Left lung (tissue), 4 donors: ENCODE measurements at regions not wholly inside any gene's neighbourhood (a gene's known extent, or its start where the extent isn't known, plus 50 kb on each side); places are given as distances from the start of the nearest gene placed in this dataset.

Source experiments
- ATAC-seq: fragments of 200-7000 bp; cut with Tn5 transposase; one replicate; pipeline ENCODE4 v1.9.1; 2020; ENCODE audit warnings: moderate library complexity
- DNase-seq, 4 donors: peaks; one replicate each; pipeline ENCODE4 v3.0.0-alpha.2; 2013 to 2020
- H3K27ac ChIP-seq, 2 donors: fragments of 200-600 bp; sonication (generic) in 1 of 2; one replicate each; pipeline versions ENCODE4 v1.5.0 to v1.8.0; 2020 to 2021
- H3K27me3 ChIP-seq, 2 donors: fragments of 200-600 bp; sonication (generic) in 1 of 2; one replicate each; pipeline versions ENCODE4 v1.5.0 to v1.8.0; 2020 to 2021
- H3K36me3 ChIP-seq, 2 donors: fragments of 200-600 bp; sonication (generic) in 1 of 2; one replicate each; pipeline versions ENCODE4 v1.5.0 to v1.8.0; 2020 to 2021
- H3K4me1 ChIP-seq, 2 donors: fragments of 200-600 bp; one replicate each; pipeline ENCODE4 v1.8.0; 2021
- H3K4me3 ChIP-seq, 2 donors: fragments of 200-600 bp; sonication (generic) in 1 of 2; one replicate each; pipeline versions ENCODE4 v1.5.0 to v1.8.0; 2020 to 2021; ENCODE audit warnings: mild to moderate bottlenecking in 1 of 2
- H3K9me3 ChIP-seq, 2 donors: fragments of 200-600 bp; sonication (generic) in 1 of 2; one replicate each; pipeline versions ENCODE4 v1.5.0 to v1.8.0; 2020 to 2021
- CTCF ChIP-seq, 2 donors: fragments of 200-600 bp; sonication (generic) in 1 of 2; IDR thresholded peaks; one replicate each; pipeline versions ENCODE4 v1.5.0 to v1.8.0; 2021; ENCODE audit warnings: antibody characterized with exemption in 2 of 2
- intact Hi-C, 2 donors: fragments of 100-400 bp; cut with DNase I; formaldehyde crosslinking; loops; one replicate each; pipeline versions ENCODE4 v1.11.2 to v1.14.2; 2022
- donor health status: DM: no; HTN: yes; CAD: no.
- donor health status: DM: no; HTN: no; CAD: no.

GRCh38 chr6:141726248-141726647 is 406.5 kb upstream of the GJE1 start:
- Histone ChIP-seq H3K4me3 (no peak overlapping the region), H3K27me3 (no peaks in the 10 kb centered on the region), H3K9me3 (no peaks in the 10 kb centered on the region), H3K36me3 (no peaks in the 10 kb centered on the region), H3K27ac (no peak overlapping the region), H3K4me1 (no peaks in the 10 kb centered on the region)
- intact Hi-C loops, result no loop called here
- TF ChIP-seq CTCF (IDR thresholded peaks at IDR 0.05), result no peak
- DNase-seq (no peak), ATAC-seq (no peak)

GRCh38 chr6:141724731-141725130 is 408.0 kb upstream of the GJE1 start:
- DNase-seq (no peak), ATAC-seq (no peak)
- Histone ChIP-seq H3K4me1 (no peaks in the 10 kb centered on the region), H3K4me3 (no peak overlapping the region), H3K36me3 (no peaks in the 10 kb centered on the region), H3K27ac (no peak overlapping the region), H3K27me3 (no peaks in the 10 kb centered on the region), H3K9me3 (no peaks in the 10 kb centered on the region)
- no peak for TF ChIP-seq CTCF (IDR thresholded peaks at IDR 0.05)
- intact Hi-C loops, result no loop called here

GRCh38 chr6:141719476-141719875 is 413.2 kb upstream of the GJE1 start:
- Histone ChIP-seq H3K4me1 (no peaks in the 10 kb centered on the region), H3K9me3 (no peaks in the 10 kb centered on the region), H3K27me3 (no peaks in the 10 kb centered on the region), H3K27ac (no peak overlapping the region), H3K4me3 (no peak overlapping the region), H3K36me3 (no peaks in the 10 kb centered on the region)
- intact Hi-C loops, result no loop called here
- no peak for DNase-seq
- TF ChIP-seq CTCF (IDR thresholded peaks at IDR 0.05), result no peak
- no peak for ATAC-seq

GRCh38 chr6:141705431-141705830 is 427.3 kb upstream of the GJE1 start:
- DNase-seq, result no peak
- no peak overlapping the region for H3K4me3 ChIP-seq
- no peak for ATAC-seq
- H3K27ac ChIP-seq, result no peak overlapping the region
- no peaks in the 10 kb centered on the region for H3K27me3 ChIP-seq
- no peaks in the 10 kb centered on the region for H3K36me3 ChIP-seq
- no peaks in the 10 kb centered on the region for H3K4me1 ChIP-seq
- TF ChIP-seq CTCF (IDR thresholded peaks at IDR 0.05), result no peak
- intact Hi-C loops, result no loop called here
- no peaks in the 10 kb centered on the region for H3K9me3 ChIP-seq

GRCh38 chr6:141704151-141704550 is 428.6 kb upstream of the GJE1 start:
- Histone ChIP-seq H3K4me3 (no peak overlapping the region), H3K27me3 (no peaks in the 10 kb centered on the region), H3K27ac (no peak overlapping the region), H3K4me1 (no peaks in the 10 kb centered on the region), H3K9me3 (no peaks in the 10 kb centered on the region), H3K36me3 (no peaks in the 10 kb centered on the region)
- intact Hi-C loops, result no loop called here
- no peak for DNase-seq
- no peak for TF ChIP-seq CTCF (IDR thresholded peaks at IDR 0.05)
- ATAC-seq, result no peak
